Osteoblast (primary cell): ENCODE measurements at regions not wholly inside any gene's neighbourhood (a gene's known extent, or its start where the extent isn't known, plus 50 kb on each side); places are given as distances from the start of the nearest gene placed in this dataset.
"Not testable (repeated sequence)": the region's sequence is repeated elsewhere in the genome, so short reads cannot be mapped to it uniquely, and the experiment has no call there.

Experiments used
- DNase-seq: peaks from one replicate; pipeline ENCODE4 v3.0.0; 2011; ENCODE audit warnings: low spot score, mixed read lengths; ENCODE audit not compliant: insufficient read length; ENCODE audit errors: missing footprints
- H2AFZ ChIP-seq: 2 replicates; pipeline ENCODE4 v1.6.0; 2011; ENCODE audit warnings: mild to moderate bottlenecking, low read length
- H3K27ac ChIP-seq: 2 replicates; pipeline ENCODE4 v1.5.1; 2011; ENCODE audit warnings: mild to moderate bottlenecking, low read depth, low read length, moderate library complexity
- H3K27me3 ChIP-seq: 2 replicates; pipeline ENCODE4 v1.6.0; 2012; ENCODE audit warnings: mild to moderate bottlenecking, control low read depth, inconsistent platforms, low read length, moderate library complexity; ENCODE audit not compliant: insufficient read depth
- H3K36me3 ChIP-seq: 2 replicates; pipeline ENCODE4 v1.5.1; 2011; ENCODE audit warnings: mild to moderate bottlenecking, low read length, control low read depth, moderate library complexity; ENCODE audit not compliant: insufficient read depth
- H3K4me1 ChIP-seq: 2 replicates; pipeline ENCODE4 v1.5.1; 2011; ENCODE audit warnings: mild to moderate bottlenecking, low read length, control low read depth, moderate library complexity; ENCODE audit not compliant: insufficient read depth
- H3K4me2 ChIP-seq: 2 replicates; pipeline ENCODE4 v1.6.0; 2011; ENCODE audit warnings: mild to moderate bottlenecking, low read length; ENCODE audit not compliant: insufficient read depth
- H3K4me3 ChIP-seq: fragments of 200-600 bp; sonication (generic); 3 replicates; pipeline ENCODE4 v1.5.1; 2012; ENCODE audit warnings: mild to moderate bottlenecking, low read length, inconsistent platforms; ENCODE audit not compliant: insufficient read depth
- H3K79me2 ChIP-seq: 2 replicates; pipeline ENCODE4 v1.6.0; 2012; ENCODE audit warnings: mild to moderate bottlenecking, low read length, control low read depth, inconsistent platforms; ENCODE audit not compliant: insufficient read depth
- H3K9me3 ChIP-seq: 2 replicates; pipeline ENCODE4 v1.5.1; 2011; ENCODE audit warnings: low read depth, low read length, control low read depth
- H4K20me1 ChIP-seq: 2 replicates; pipeline ENCODE4 v1.6.0; 2012; ENCODE audit warnings: mild to moderate bottlenecking, low read length, control low read depth; ENCODE audit not compliant: insufficient read depth
- CTCF ChIP-seq: IDR thresholded peaks from 2 replicates; pipeline ENCODE4 v1.5.1; 2011; ENCODE audit warnings: mild to moderate bottlenecking, low read depth, low read length, moderate library complexity; ENCODE audit errors: extremely low read depth

GRCh38 chr2:122805346-122805745, 1049.9 kb downstream of the TSN start:
- H3K36me3 ChIP-seq, result no peaks in the 10 kb centered on the region
- TF ChIP-seq CTCF, result no peak
- DNase-seq, result no peak
- no peaks in the 10 kb centered on the region for H4K20me1 ChIP-seq
- no peaks in the 10 kb centered on the region for H3K79me2 ChIP-seq
- H3K4me3 ChIP-seq, result no peak overlapping the region
- no peak overlapping the region for H3K4me2 ChIP-seq
- no peaks in the 10 kb centered on the region for H3K4me1 ChIP-seq
- H3K9me3 ChIP-seq, result peaks cover 3% of the 10 kb centered on the region
- no peaks in the 10 kb centered on the region for H3K27me3 ChIP-seq
- no peak overlapping the region for H3K27ac ChIP-seq
- no peak overlapping the region for H2AFZ ChIP-seq

- no peaks in the 10 kb centered on the region for H3K79me2 ChIP-seq
- H3K4me1 ChIP-seq, result no peaks in the 10 kb centered on the region
- H3K4me2 ChIP-seq, result no peak overlapping the region
- H4K20me1 ChIP-seq, result no peaks in the 10 kb centered on the region
- no peak overlapping the region for H3K27ac ChIP-seq
- no peaks in the 10 kb centered on the region for H3K27me3 ChIP-seq
- no peak overlapping the region for H2AFZ ChIP-seq
- no peak for TF ChIP-seq CTCF
- no peak for DNase-seq
- no peaks in the 10 kb centered on the region for H3K9me3 ChIP-seq
- H3K4me3 ChIP-seq, result no peak overlapping the region
- no peaks in the 10 kb centered on the region for H3K36me3 ChIP-seq
Observed at GRCh38 chr2:122808286-122808969, 1053.0 kb downstream of the TSN start.

GRCh38 chr2:122812214-122812613, 1056.8 kb downstream of the TSN start:
- H3K4me1 ChIP-seq, H3K79me2 ChIP-seq, H3K27me3 ChIP-seq, H4K20me1 ChIP-seq, H3K36me3 ChIP-seq, DNase-seq, H3K27ac ChIP-seq, H2AFZ ChIP-seq, H3K4me3 ChIP-seq, H3K4me2 ChIP-seq, H3K9me3 ChIP-seq: not testable (repeated sequence)

GRCh38 chr2:122815120-122815519, 1059.7 kb downstream of the TSN start:
- Histone ChIP-seq H3K4me1 (no peaks in the 10 kb centered on the region), H4K20me1 (no peaks in the 10 kb centered on the region), H3K27ac (no peak overlapping the region), H2AFZ (no peak overlapping the region), H3K4me2 (no peak overlapping the region), H3K79me2 (no peaks in the 10 kb centered on the region), H3K9me3 (no peaks in the 10 kb centered on the region), H3K4me3 (no peak overlapping the region), H3K36me3 (no peaks in the 10 kb centered on the region), H3K27me3 (no peaks in the 10 kb centered on the region)
- peak; percentile 52 for DNase-seq
- no peak for TF ChIP-seq CTCF
